ENCODE measurements at regions not wholly inside any gene's neighbourhood (a gene's known extent, or its start where the extent isn't known, plus 50 kb on each side); places are given as distances from the start of the nearest gene placed in this dataset.

DNA sequence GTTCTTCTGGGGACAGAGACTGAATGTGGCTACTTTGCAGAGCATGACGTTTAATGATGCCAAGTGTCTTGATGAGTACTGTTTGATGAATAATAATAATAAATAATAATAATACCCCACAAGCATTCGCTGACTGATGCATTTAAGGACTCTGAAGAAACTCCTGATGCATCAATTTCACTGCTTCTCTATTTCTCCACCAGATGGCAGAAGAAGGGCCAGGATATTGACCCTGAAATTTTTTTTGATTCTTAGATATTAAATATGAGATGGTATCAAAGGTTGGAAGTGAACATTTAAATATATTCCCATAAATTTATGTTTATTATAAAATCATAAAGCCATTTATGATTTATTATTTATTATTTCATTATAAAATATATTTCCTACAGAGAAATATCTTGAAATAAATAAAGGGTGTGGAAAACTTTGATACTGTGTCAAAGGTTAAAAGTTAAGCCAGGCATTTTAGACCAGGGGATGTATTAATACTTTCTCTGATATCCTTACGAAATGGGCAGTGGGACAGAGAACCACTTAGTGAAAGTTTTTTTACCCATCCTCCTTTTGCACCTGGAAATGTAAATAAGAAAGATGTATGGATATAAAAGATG, 170.9 kb downstream of the LACC1 start:
- Histone ChIP-seq H4K20me1 (replicated peaks in 1 of 2; ENCODE audit: control insufficient read depth in 1 of 2, insufficient read depth in 2 of 2, low read length in 2 of 2) (no peaks in the 10 kb centered on the region), H4K8ac (ENCODE audit: extremely low read depth, insufficient read depth, low read length) (no peak overlapping the region), H3K4me2 (ENCODE audit: insufficient read depth in 1 of 2, low read depth in 2 of 2, low read length in 2 of 2) (no peak overlapping the region), H3K23ac (ENCODE audit: insufficient read length) (no peak overlapping the region), H3K56ac (replicated peaks; ENCODE audit: insufficient read length, low read depth, low read length) (no peak overlapping the region), H2BK20ac (ENCODE audit: low read length) (no peak overlapping the region), H3K9me3 (ENCODE audit: insufficient read depth in 2 of 2, low read depth in 1 of 2, low read length in 1 of 2) (no peaks in the 10 kb centered on the region), H3K9ac (replicated peaks in 1 of 4; ENCODE audit: extremely low read depth in 1 of 4, low read depth in 3 of 4, low read length in 3 of 4) (no peak overlapping the region), H3K27me3 (replicated peaks in 1 of 4; ENCODE audit: control insufficient read depth in 3 of 4, extremely low read depth in 1 of 4, insufficient read depth in 3 of 4, low read length in 3 of 4) (no peaks in the 10 kb centered on the region), H3K79me2 (ENCODE audit: control insufficient read depth in 1 of 2, insufficient read depth in 2 of 2, low read length in 2 of 2) (no peaks in the 10 kb centered on the region), H3K14ac (ENCODE audit: insufficient read length) (no peak overlapping the region), H4K91ac (replicated peaks; ENCODE audit: insufficient read length, low read length) (no peak overlapping the region), H2BK120ac (replicated peaks; ENCODE audit: low read depth, low read length) (no peak overlapping the region), H4K5ac (ENCODE audit: insufficient read length, low read depth, low read length) (no peak overlapping the region), H3K23me2 (ENCODE audit: low read depth, low read length) (no peaks in the 10 kb centered on the region), H3K36me3 (ENCODE audit: control insufficient read depth in 2 of 4, insufficient read depth in 4 of 4, low read length in 3 of 4) (no peaks in the 10 kb centered on the region), H3K79me1 (ENCODE audit: low read depth, low read length) (no peaks in the 10 kb centered on the region), H3K4me3 (ENCODE audit: extremely low read depth in 1 of 4, insufficient read depth in 2 of 4, low read depth in 3 of 4, low read length in 4 of 4) (no peak overlapping the region), H2BK12ac (ENCODE audit: low read depth, low read length) (no peak overlapping the region), H2BK15ac (ENCODE audit: low read length) (no peak overlapping the region), H2BK5ac (ENCODE audit: low read depth, low read length) (no peak overlapping the region), H2AFZ (ENCODE audit: low read length) (no peak overlapping the region), H3K4ac (replicated peaks; ENCODE audit: insufficient read length, low read depth, low read length) (no peak overlapping the region), H3K18ac (ENCODE audit: extremely low read depth, low read length) (no peak overlapping the region), H3K4me1 (replicated peaks in 1 of 4; ENCODE audit: control insufficient read depth in 3 of 4, insufficient read depth in 4 of 4, low read length in 3 of 4) (peaks cover 0 to 14% (median 6%) of the 10 kb centered on the region in 4 experiments; a peak in 6 of 7 replicates), H2AK5ac (ENCODE audit: low read depth, low read length) (no peak overlapping the region), H3K27ac (ENCODE audit: low read depth, low read length) (no peak overlapping the region)
- WGBS, 2 experiments (ENCODE audit: extremely low coverage in 1 of 2, insufficient coverage in 1 of 2, insufficient read length in 1 of 2, insufficient replicate concordance in 2 of 2, low coverage in 1 of 2, low lambda C conversion rate in 2 of 2, missing lambda C conversion rate in 1 of 2): 53% methylated on average over 3 of the region's 3 CpGs; no CpG with 5 or more reads in 1 of the 2 experiments
- TF ChIP-seq, protein P1, sequence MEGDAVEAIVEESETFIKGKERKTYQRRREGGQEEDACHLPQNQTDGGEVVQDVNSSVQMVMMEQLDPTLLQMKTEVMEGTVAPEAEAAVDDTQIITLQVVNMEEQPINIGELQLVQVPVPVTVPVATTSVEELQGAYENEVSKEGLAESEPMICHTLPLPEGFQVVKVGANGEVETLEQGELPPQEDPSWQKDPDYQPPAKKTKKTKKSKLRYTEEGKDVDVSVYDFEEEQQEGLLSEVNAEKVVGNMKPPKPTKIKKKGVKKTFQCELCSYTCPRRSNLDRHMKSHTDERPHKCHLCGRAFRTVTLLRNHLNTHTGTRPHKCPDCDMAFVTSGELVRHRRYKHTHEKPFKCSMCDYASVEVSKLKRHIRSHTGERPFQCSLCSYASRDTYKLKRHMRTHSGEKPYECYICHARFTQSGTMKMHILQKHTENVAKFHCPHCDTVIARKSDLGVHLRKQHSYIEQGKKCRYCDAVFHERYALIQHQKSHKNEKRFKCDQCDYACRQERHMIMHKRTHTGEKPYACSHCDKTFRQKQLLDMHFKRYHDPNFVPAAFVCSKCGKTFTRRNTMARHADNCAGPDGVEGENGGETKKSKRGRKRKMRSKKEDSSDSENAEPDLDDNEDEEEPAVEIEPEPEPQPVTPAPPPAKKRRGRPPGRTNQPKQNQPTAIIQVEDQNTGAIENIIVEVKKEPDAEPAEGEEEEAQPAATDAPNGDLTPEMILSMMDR (IDR thresholded peaks at IDR 0.05; ENCODE audit: control extremely low read depth in 1 of 3, insufficient read depth in 1 of 3, low read depth in 1 of 3, low read length in 3 of 3): peak in 2 of 3 experiments; percentile 38 to 44; a peak in 2 of 4 replicates
- TF ChIP-seq MAFK (IDR thresholded peaks at IDR 0.05; ENCODE audit: low read depth, low read length) (peak; percentile 51; the same call in 1 of the 2 replicates), RAD21 (IDR thresholded peaks at IDR 0.05 in 1 of 2, conservative IDR thresholded peaks at IDR 0.05 in 1 of 2; ENCODE audit: low read depth in 2 of 2, low read length in 2 of 2) (peak; percentile 64 to 65), BACH1 (IDR thresholded peaks at IDR 0.05; ENCODE audit: low read length) (no peak), KDM4A (IDR thresholded peaks at IDR 0.05; ENCODE audit: low read depth, low read length, severe bottlenecking) (no peak)
- no peak for FAIRE-seq
- DNase-seq (ENCODE audit: low read depth in 1 of 2, low spot score in 2 of 2): no peak
- ChIA-PET POLR2A (ENCODE audit: partially characterized antibody) (no interaction called here), CTCF (ENCODE audit: partially characterized antibody) (interaction anchor here (0.6 to 2.9 kb wide), 12 partner anchors 12 to 390 kb away, joined by 3 to 16 read pairs (median 3); no protein-coding TSS in a partner anchor)
